Naive thymus-derived CD4-positive, alpha-beta T cell (primary cell): ENCODE measurements at regions not wholly inside any gene's neighbourhood (a gene's known extent, or its start where the extent isn't known, plus 50 kb on each side); places are given as distances from the start of the nearest gene placed in this dataset.

Experiments used
- ATAC-seq: fragments of 150-1000 bp; cut with Tn5 transposase; 2 replicates; pipeline ENCODE4 v1.10.0; 2021; ENCODE audit warnings: mild to moderate bottlenecking, moderate library complexity
- CTCF ChIA-PET: fragments of 350-600 bp; sonication (Branson Sonifier 250); formaldehyde crosslinking; loops from one replicate; lab custom pipeline; 2021; ENCODE audit warnings: antibody characterized with exemption; lab: Charles Lee
- POLR2A ChIA-PET: fragments of 350-600 bp; sonication (Branson Sonifier 250); formaldehyde crosslinking; loops from one replicate; lab custom pipeline; 2021; ENCODE audit warnings: antibody characterized with exemption, inconsistent platforms; lab: Charles Lee
- DNase-seq, 9 donors: peaks; one replicate each; pipeline versions ENCODE4 v3.0.0 to v3.0.0-alpha.2; 2020 to 2022; ENCODE audit warnings: mixed read lengths in 1 of 9
- H3K27ac ChIP-seq: one replicate; pipeline ENCODE4 v1.7.0; 2013; ENCODE audit warnings: mild to moderate bottlenecking, low read depth, low read length, moderate library complexity
- H3K27me3 ChIP-seq, 2 donors: one replicate each; pipeline ENCODE4 v1.7.0; 2013; ENCODE audit warnings: low read length in 2 of 2, mild to moderate bottlenecking in 2 of 2, moderate library complexity in 2 of 2; ENCODE audit not compliant: control insufficient read depth in 2 of 2, insufficient read depth in 2 of 2
- H3K36me3 ChIP-seq, 3 experiments: 1 replicate in 2 of 3; 2 replicates in 1 of 3; pipeline ENCODE4 v1.7.0; 2013; ENCODE audit warnings: low read length in 3 of 3, mild to moderate bottlenecking in 3 of 3, moderate library complexity in 1 of 3; ENCODE audit not compliant: insufficient read depth in 3 of 3, control insufficient read depth in 2 of 3
- H3K4me1 ChIP-seq, 2 donors: one replicate each; pipeline ENCODE4 v1.7.0; 2013; ENCODE audit warnings: low read length in 2 of 2, mild to moderate bottlenecking in 2 of 2, moderate library complexity in 1 of 2; ENCODE audit not compliant: control insufficient read depth in 2 of 2, insufficient read depth in 2 of 2
- H3K4me3 ChIP-seq: 2 replicates; pipeline ENCODE4 v1.7.0; 2013; ENCODE audit warnings: mild to moderate bottlenecking, low read length
- H3K9me3 ChIP-seq, 3 experiments: 1 replicate in 2 of 3; 2 replicates in 1 of 3; pipeline ENCODE4 v1.7.0; 2013; ENCODE audit warnings: low read length in 3 of 3; ENCODE audit not compliant: control insufficient read depth in 2 of 3
- H3K27ac Mint-ChIP-seq, 9 donors: one replicate each; pipeline ENCODE4 v1.8.0; 2020 to 2022; ENCODE audit warnings: mixed read lengths in 9 of 9, mild to moderate bottlenecking in 8 of 9, moderate library complexity in 5 of 9, inconsistent platforms in 2 of 9
- H3K27me3 Mint-ChIP-seq, 5 donors: one replicate each; pipeline ENCODE4 v1.8.0; 2021 to 2022; ENCODE audit warnings: mixed read lengths in 5 of 5, mild to moderate bottlenecking in 1 of 5
- H3K36me3 Mint-ChIP-seq, 5 donors: one replicate each; pipeline ENCODE4 v1.8.0; 2020 to 2022; ENCODE audit warnings: mixed read lengths in 5 of 5, mild to moderate bottlenecking in 3 of 5, inconsistent platforms in 1 of 5
- H3K4me1 Mint-ChIP-seq, 7 donors: one replicate each; pipeline ENCODE4 v1.8.0; 2020 to 2022; ENCODE audit warnings: mixed read lengths in 7 of 7, mild to moderate bottlenecking in 3 of 7, inconsistent platforms in 1 of 7
- H3K4me3 Mint-ChIP-seq, 10 donors: one replicate each; pipeline ENCODE4 v1.8.0; 2020 to 2022; ENCODE audit warnings: mild to moderate bottlenecking in 10 of 10, mixed read lengths in 10 of 10, moderate library complexity in 6 of 10, inconsistent platforms in 2 of 10
- H3K9me3 Mint-ChIP-seq, 11 donors: one replicate each; pipeline ENCODE4 v1.8.0; 2020 to 2022; ENCODE audit warnings: mixed read lengths in 11 of 11, mild to moderate bottlenecking in 4 of 11, inconsistent platforms in 1 of 11, moderate library complexity in 1 of 11
- intact Hi-C, 2 donors: fragments of 100-400 bp; cut with micrococcal nuclease; formaldehyde crosslinking; loops; one replicate each; pipeline ENCODE4 v1.15.1; 2023

DNA sequence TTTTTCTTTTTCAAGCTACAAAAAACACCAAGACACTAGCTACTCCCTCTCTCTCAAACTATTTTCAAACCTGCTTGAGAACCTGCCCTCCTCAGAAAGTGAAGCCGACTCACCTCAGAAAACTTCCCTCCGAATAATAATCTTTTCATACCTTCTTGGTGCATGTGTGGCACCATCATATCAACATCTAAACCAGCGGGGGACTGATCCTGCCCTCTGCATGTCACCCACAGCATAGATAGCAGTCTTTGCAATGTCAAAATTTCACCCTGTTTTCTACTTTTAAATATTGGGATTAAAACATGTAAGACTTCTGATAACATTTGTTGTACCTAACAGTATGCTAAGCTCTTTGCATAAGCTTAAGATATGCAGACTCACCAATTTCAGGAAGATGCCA, 1260.3 kb downstream of the PLA2G4A start:
- DNase-seq = no peak
- Histone ChIP-seq H3K4me3 (no peak overlapping the region), H3K27me3 (no peaks in the 10 kb centered on the region), H3K27ac (no peak overlapping the region), H3K36me3 (no peaks in the 10 kb centered on the region), H3K9me3 (no peaks in the 10 kb centered on the region), H3K4me1 (no peaks in the 10 kb centered on the region)
- no peak for ATAC-seq
- intact Hi-C loops = no loop called here
- Mint-ChIP-seq H3K4me3 (no peak overlapping the region), H3K36me3 (no peaks in the 10 kb centered on the region), H3K4me1 (no peaks in the 10 kb centered on the region), H3K27ac (no peak overlapping the region), H3K9me3 (peaks cover 0 to 26% (median 6%) of the 10 kb centered on the region in 11 donors), H3K27me3 (no peaks in the 10 kb centered on the region)
- CTCF ChIA-PET = interaction anchor here (0.5 kb wide), 1 partner anchor 883 kb away, joined by 3 read pairs; no protein-coding TSS in a partner anchor
- POLR2A ChIA-PET = no interaction called here

DNA sequence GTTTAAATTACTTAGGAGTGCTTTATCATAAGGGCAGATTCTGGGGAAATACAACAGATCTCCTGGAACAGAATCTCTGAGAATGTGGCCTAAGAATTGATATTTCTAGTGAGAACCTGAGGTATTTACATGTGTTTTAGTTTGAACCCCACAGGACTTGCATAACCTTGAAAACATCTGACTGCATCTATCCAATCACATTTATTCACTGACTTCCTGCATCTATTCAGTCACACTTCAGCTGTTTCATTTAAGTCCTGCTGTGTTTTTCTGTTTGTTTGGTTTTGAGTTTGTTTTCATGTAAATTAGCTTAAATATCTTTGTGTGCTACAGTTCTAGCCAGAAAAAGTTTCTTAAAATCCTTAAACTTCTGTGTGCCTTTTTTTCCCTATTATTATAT, 1260.7 kb downstream of the PLA2G4A start:
- no peak overlapping the region for H3K27ac ChIP-seq
- no peak for ATAC-seq

DNA sequence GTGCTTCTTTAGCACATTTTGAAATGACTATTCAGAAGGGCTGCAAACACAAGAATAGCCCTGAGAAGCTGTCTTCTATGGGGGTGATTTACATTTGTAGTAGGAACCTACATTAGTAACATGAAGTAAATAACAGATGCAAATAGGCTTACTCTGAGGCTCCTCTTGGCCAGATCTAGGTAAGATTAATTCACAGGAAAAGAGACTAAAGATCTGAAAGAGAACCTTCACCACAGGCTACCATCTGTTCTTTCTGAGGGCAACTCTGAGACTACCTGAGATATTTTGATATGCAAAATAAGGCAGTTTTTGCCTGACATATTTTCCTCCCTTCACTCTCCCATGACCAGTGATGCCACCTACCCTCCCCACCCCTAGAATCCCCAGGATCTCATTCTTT, 1267.8 kb downstream of the PLA2G4A start:
- ChIA-PET CTCF (no interaction called here), POLR2A (no interaction called here)
- no peaks in the 10 kb centered on the region for H3K27me3 Mint-ChIP-seq
- intact Hi-C loops = no loop called here
- H3K9me3 ChIP-seq = no peaks in the 10 kb centered on the region
- no peaks in the 10 kb centered on the region for H3K36me3 Mint-ChIP-seq
- H3K9me3 Mint-ChIP-seq = peaks cover 0 to 14% (median 4%) of the 10 kb centered on the region in 11 donors
- H3K36me3 ChIP-seq = no peaks in the 10 kb centered on the region
- no peak for ATAC-seq
- H3K4me1 Mint-ChIP-seq = no peaks in the 10 kb centered on the region
- H3K4me1 ChIP-seq = no peaks in the 10 kb centered on the region
- no peak for DNase-seq
- no peak overlapping the region for H3K27ac ChIP-seq
- no peak overlapping the region for H3K27ac Mint-ChIP-seq
- H3K27me3 ChIP-seq = no peaks in the 10 kb centered on the region
- H3K4me3 ChIP-seq = no peak overlapping the region
- H3K4me3 Mint-ChIP-seq = no peak overlapping the region

More for the DNA sequence above, 1260.7 kb downstream of the PLA2G4A start:
- POLR2A ChIA-PET = no interaction called here
- CTCF ChIA-PET = no interaction called here
- intact Hi-C loops = no loop called here
- no peaks in the 10 kb centered on the region for H3K27me3 Mint-ChIP-seq
- no peak overlapping the region for H3K4me3 ChIP-seq
- H3K9me3 ChIP-seq = no peaks in the 10 kb centered on the region
- no peak overlapping the region for H3K4me3 Mint-ChIP-seq
- H3K4me1 Mint-ChIP-seq = no peaks in the 10 kb centered on the region
- DNase-seq = no peak
- no peaks in the 10 kb centered on the region for H3K36me3 ChIP-seq
- peaks cover 0 to 26% (median 6%) of the 10 kb centered on the region in 11 donors for H3K9me3 Mint-ChIP-seq
- no peak overlapping the region for H3K27ac Mint-ChIP-seq
- no peaks in the 10 kb centered on the region for H3K27me3 ChIP-seq
- H3K4me1 ChIP-seq = no peaks in the 10 kb centered on the region
- H3K36me3 Mint-ChIP-seq = no peaks in the 10 kb centered on the region

DNA sequence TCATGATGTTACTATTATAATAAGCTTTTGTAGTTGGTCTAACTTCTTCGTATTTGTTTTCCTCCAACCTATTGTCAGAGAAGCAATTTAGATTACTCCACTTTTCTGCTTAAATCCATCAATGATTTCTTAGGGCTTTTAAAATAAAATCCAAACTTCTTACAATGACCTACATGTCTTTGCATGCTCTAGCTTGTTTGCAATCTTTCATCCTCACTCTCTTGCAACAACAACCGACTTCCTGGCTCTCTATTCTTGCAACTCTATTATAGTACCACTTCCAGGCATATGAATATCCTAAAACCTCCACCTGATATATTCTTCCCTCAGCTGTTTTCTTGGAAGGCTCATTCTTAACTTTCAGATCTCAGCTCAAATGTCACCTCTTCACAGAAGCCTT, 1288.7 kb downstream of the PLA2G4A start:
- no peak for DNase-seq
- Histone ChIP-seq H3K9me3 (no peaks in the 10 kb centered on the region), H3K4me1 (no peaks in the 10 kb centered on the region), H3K27me3 (no peaks in the 10 kb centered on the region), H3K27ac (no peak overlapping the region), H3K36me3 (no peaks in the 10 kb centered on the region), H3K4me3 (no peak overlapping the region)
- ChIA-PET CTCF (no interaction called here), POLR2A (no interaction called here)
- no peaks in the 10 kb centered on the region for H3K36me3 Mint-ChIP-seq
- H3K27ac Mint-ChIP-seq = no peak overlapping the region
- H3K9me3 Mint-ChIP-seq = peaks cover 0 to 11% (median 0%) of the 10 kb centered on the region in 11 donors
- no peaks in the 10 kb centered on the region for H3K27me3 Mint-ChIP-seq
- intact Hi-C loops = no loop called here
- no peak for ATAC-seq
- H3K4me3 Mint-ChIP-seq = no peak overlapping the region
- H3K4me1 Mint-ChIP-seq = no peaks in the 10 kb centered on the region

- Histone ChIP-seq H3K36me3 (no peaks in the 10 kb centered on the region), H3K27ac (no peak overlapping the region), H3K27me3 (no peaks in the 10 kb centered on the region), H3K9me3 (no peaks in the 10 kb centered on the region), H3K4me1 (no peaks in the 10 kb centered on the region), H3K4me3 (no peak overlapping the region)
- Mint-ChIP-seq H3K4me1 (no peaks in the 10 kb centered on the region), H3K9me3 (peaks cover 0 to 11% (median 0%) of the 10 kb centered on the region in 11 donors), H3K36me3 (no peaks in the 10 kb centered on the region), H3K4me3 (no peak overlapping the region), H3K27ac (no peak overlapping the region), H3K27me3 (no peaks in the 10 kb centered on the region)
- POLR2A ChIA-PET = no interaction called here
- DNase-seq = no peak
- CTCF ChIA-PET = no interaction called here
- intact Hi-C loops = no loop called here
- no peak for ATAC-seq
Observed at GRCh38 chr1:188122646-188123045, 1293.9 kb downstream of the PLA2G4A start.

GRCh38 chr1:188127507-188127906, 1298.8 kb downstream of the PLA2G4A start:
- CTCF ChIA-PET = no interaction called here
- H3K27ac Mint-ChIP-seq = no peak overlapping the region
- no peaks in the 10 kb centered on the region for H3K36me3 ChIP-seq
- H3K4me1 Mint-ChIP-seq = no peaks in the 10 kb centered on the region
- no peaks in the 10 kb centered on the region for H3K27me3 ChIP-seq
- no peak overlapping the region for H3K4me3 Mint-ChIP-seq
- no peaks in the 10 kb centered on the region for H3K27me3 Mint-ChIP-seq
- H3K4me1 ChIP-seq = no peaks in the 10 kb centered on the region
- no peak for ATAC-seq
- intact Hi-C loops = no loop called here
- H3K9me3 ChIP-seq = no peaks in the 10 kb centered on the region
- no peak for DNase-seq
- H3K4me3 ChIP-seq = no peak overlapping the region
- H3K9me3 Mint-ChIP-seq = peaks cover 0 to 2% (median 0%) of the 10 kb centered on the region in 11 donors
- H3K27ac ChIP-seq = no peak overlapping the region
- H3K36me3 Mint-ChIP-seq = no peaks in the 10 kb centered on the region
- POLR2A ChIA-PET = no interaction called here

DNA sequence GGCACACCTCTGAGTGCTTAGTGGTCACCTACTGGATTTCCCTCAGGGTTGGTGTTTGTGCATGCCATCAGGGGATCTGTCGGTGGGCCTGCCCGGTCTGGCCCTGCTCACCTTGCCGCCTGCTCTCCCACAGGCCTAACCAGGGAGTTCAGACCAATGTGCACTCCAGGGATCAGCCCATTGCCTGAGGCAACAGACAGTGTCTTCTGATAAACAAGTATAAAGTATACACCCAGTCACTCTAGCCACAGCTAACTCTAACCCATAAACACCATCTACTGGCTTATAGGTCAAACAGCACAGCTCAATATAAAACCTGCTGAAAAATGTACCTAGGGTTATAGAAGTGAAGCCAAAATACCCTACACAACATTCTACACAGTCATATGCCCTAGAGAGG, 1300.0 kb downstream of the PLA2G4A start:
- no peaks in the 10 kb centered on the region for H3K36me3 ChIP-seq
- Mint-ChIP-seq H3K27me3 (no peaks in the 10 kb centered on the region), H3K36me3 (no peaks in the 10 kb centered on the region), H3K9me3 (peaks cover 0 to 4% (median 0%) of the 10 kb centered on the region in 11 donors), H3K4me1 (no peaks in the 10 kb centered on the region), H3K4me3 (no peak overlapping the region), H3K27ac (no peak overlapping the region)
- intact Hi-C loops = no loop called here
- POLR2A ChIA-PET = no interaction called here
- no peak overlapping the region for H3K4me3 ChIP-seq
- no peak overlapping the region for H3K27ac ChIP-seq
- CTCF ChIA-PET = no interaction called here
- DNase-seq (no peak), ATAC-seq (no peak)
- H3K27me3 ChIP-seq = no peaks in the 10 kb centered on the region
- H3K4me1 ChIP-seq = no peaks in the 10 kb centered on the region
- no peaks in the 10 kb centered on the region for H3K9me3 ChIP-seq
